A549 (cell line): ENCODE measurements at regions not wholly inside any gene's neighbourhood (a gene's known extent, or its start where the extent isn't known, plus 50 kb on each side); places are given as distances from the start of the nearest gene placed in this dataset.
"Not testable (repeated sequence)": the region's sequence is repeated elsewhere in the genome, so short reads cannot be mapped to it uniquely, and the experiment has no call there.

Experiments used
- ATAC-seq, 2 experiments: fragments of 200-7000 bp in 1 of 2; fragments of >200 bp in 1 of 2; cut with Nextera tagmentation in 1 of 2; cut with Tn5 transposase in 1 of 2; 3 replicates each; pipeline versions ENCODE4 v1.8.0 to v1.9.1; 2018 to 2020; ENCODE audit warnings: mild to moderate bottlenecking in 1 of 2, moderate library complexity in 1 of 2
- CTCF ChIA-PET: fragments of 300-600 bp; sonication (Branson Sonifier 250); formaldehyde crosslinking; extraction: SDS; loops from one replicate; lab custom pipeline; 2021; ENCODE audit warnings: antibody characterized with exemption, inconsistent platforms; lab: Yijun Ruan, JAX
- POLR2A ChIA-PET: fragments of 350-600 bp; formaldehyde crosslinking; extraction: SDS; loops from one replicate; lab custom pipeline; 2021; ENCODE audit warnings: antibody characterized with exemption, inconsistent platforms; lab: Yijun Ruan, JAX
- DNase-seq, 2 experiments: peaks; one replicate each; pipeline versions ENCODE4 v3.0.0 to v3.0.0-alpha.2; 2011 to 2016; ENCODE audit warnings: low read depth in 1 of 2, low spot score in 1 of 2
- FAIRE-seq: peaks from 2 replicates; lab custom pipeline; 2011; peaks lifted over from hg19 to GRCh38; lab: Jason Lieb, UNC
- H3K27ac ChIP-seq, 2 experiments: fragments of >200 bp; sonication (Bioruptor Twin); formaldehyde crosslinking; 3 replicates each; pipeline ENCODE4 v1.5.1; 2016 to 2017
- H3K4me1 ChIP-seq: fragments of >200 bp; sonication (Bioruptor Twin); formaldehyde crosslinking; 3 replicates; pipeline ENCODE4 v1.6.1; 2016
- H3K4me2 ChIP-seq: fragments of >200 bp; sonication (Bioruptor Twin); formaldehyde crosslinking; 3 replicates; pipeline ENCODE4 v1.6.1; 2016
- H3K4me3 ChIP-seq: fragments of >200 bp; sonication (Bioruptor Twin); formaldehyde crosslinking; 3 replicates; pipeline ENCODE4 v1.5.1; 2016
- H3K9me3 ChIP-seq: fragments of >200 bp; sonication (Bioruptor Twin); formaldehyde crosslinking; 3 replicates; pipeline ENCODE4 v1.6.1; 2016
- BHLHE40 ChIP-seq: IDR thresholded peaks from 2 replicates; pipeline ENCODE4 v1.6.1; 2012; ENCODE audit warnings: low read depth, low read length, inconsistent platforms
- CBX8 ChIP-seq: fragments of 200-600 bp; sonication (generic); IDR thresholded peaks from 2 replicates; pipeline ENCODE4 v1.6.1; 2016
- CEBPB ChIP-seq, 2 experiments: fragments of >200 bp in 1 of 2; sonication (Bioruptor Twin) in 1 of 2; formaldehyde crosslinking in 1 of 2; IDR thresholded peaks; 2 replicates each; pipeline ENCODE4 v1.6.1; 2012 to 2016
- EP300 ChIP-seq, 2 experiments: fragments of >200 bp; sonication (Bioruptor Twin); formaldehyde crosslinking; IDR thresholded peaks; 2 replicates in 1 of 2; 3 replicates in 1 of 2; pipeline ENCODE4 v1.6.1; 2016 to 2017
- FOSL2 ChIP-seq, 2 experiments: fragments of 450-650 bp in 1 of 2; fragments of >200 bp in 1 of 2; sonication (Bioruptor Twin) in 1 of 2; formaldehyde crosslinking; IDR thresholded peaks; 2 replicates each; pipeline versions ENCODE4 v1.5.0 to v1.6.1; 2016 to 2020; ENCODE audit warnings: mild to moderate bottlenecking in 1 of 2, moderate library complexity in 1 of 2
- HOXA7 ChIP-seq: fragments of 250-450 bp; sonication (Bioruptor Pico); IDR thresholded peaks from 2 replicates; pipeline ENCODE4 v1.5.0; 2020; ENCODE audit warnings: mild to moderate bottlenecking, moderate library complexity
- JUN ChIP-seq, 2 experiments: fragments of >200 bp; sonication (Bioruptor Twin); formaldehyde crosslinking; IDR thresholded peaks; 2 replicates in 1 of 2; 3 replicates in 1 of 2; pipeline ENCODE4 v1.6.1; 2016 to 2017
- MAZ ChIP-seq: fragments of 150-350 bp; IDR thresholded peaks from 2 replicates; pipeline ENCODE4 v1.6.1; 2014; ENCODE audit warnings: antibody characterized with exemption, low read depth, low read length, borderline replicate concordance
- POLR2A ChIP-seq: IDR thresholded peaks from 2 replicates; pipeline ENCODE4 v1.6.1; 2012; ENCODE audit warnings: mild to moderate bottlenecking, low read length
- RAD21 ChIP-seq, 2 experiments: fragments of >200 bp in 1 of 2; sonication (Bioruptor Twin) in 1 of 2; formaldehyde crosslinking in 1 of 2; IDR thresholded peaks in 1 of 2; conservative IDR thresholded peaks in 1 of 2; 2 replicates in 1 of 2; 3 replicates in 1 of 2; pipeline ENCODE4 v1.6.1; 2012 to 2018; ENCODE audit warnings: inconsistent platforms in 1 of 2
- SMC3 ChIP-seq: fragments of >200 bp; sonication (Bioruptor Twin); formaldehyde crosslinking; IDR thresholded peaks from 3 replicates; pipeline ENCODE4 v1.6.1; 2018; ENCODE audit warnings: inconsistent platforms
- SREBF2 ChIP-seq: fragments of 450-650 bp; IDR thresholded peaks from 2 replicates; pipeline ENCODE4 v1.6.1; 2014; ENCODE audit warnings: mild to moderate bottlenecking, moderate library complexity
- TFCP2L1 ChIP-seq: fragments of 250-450 bp; sonication (Bioruptor Pico); IDR thresholded peaks from 2 replicates; pipeline ENCODE4 v1.5.0; 2021; ENCODE audit warnings: mild to moderate bottlenecking
- TP53 ChIP-seq: fragments of 250-450 bp; sonication (Bioruptor Pico); IDR thresholded peaks from 2 replicates; pipeline ENCODE4 v1.5.0; 2021; ENCODE audit warnings: mild to moderate bottlenecking, moderate library complexity
- ZC3H11A ChIP-seq: fragments of 450-650 bp; IDR thresholded peaks from 2 replicates; pipeline ENCODE4 v1.6.1; 2014; ENCODE audit warnings: antibody characterized with exemption, mild to moderate bottlenecking
- WGBS: methylation state at CpG from one replicate; pipeline ENCODE4 v1.1.6; 2017; ENCODE audit errors: missing lambda C conversion rate; 5-methylcytosine and 5-hydroxymethylcytosine counted together
- TF ChIP-seq, protein P1 (sequence below): IDR thresholded peaks from 2 replicates; pipeline ENCODE4 v1.6.1; 2012
- TF ChIP-seq, protein P2 (sequence below): fragments of 250-450 bp; sonication (Bioruptor Pico); IDR thresholded peaks from 2 replicates; pipeline ENCODE4 v1.5.0; 2021; ENCODE audit warnings: mild to moderate bottlenecking, moderate library complexity, borderline replicate concordance
- TF ChIP-seq, protein P3 (sequence below): fragments of 250-450 bp; sonication (Bioruptor Pico); IDR thresholded peaks from 2 replicates; pipeline ENCODE4 v1.5.0; 2020; ENCODE audit warnings: low read depth, mild to moderate bottlenecking, moderate library complexity
- TF ChIP-seq, protein P4 (sequence below): fragments of >200 bp; sonication (Bioruptor Twin); formaldehyde crosslinking; IDR thresholded peaks from 3 replicates; pipeline ENCODE4 v1.6.1; 2016

DNA sequence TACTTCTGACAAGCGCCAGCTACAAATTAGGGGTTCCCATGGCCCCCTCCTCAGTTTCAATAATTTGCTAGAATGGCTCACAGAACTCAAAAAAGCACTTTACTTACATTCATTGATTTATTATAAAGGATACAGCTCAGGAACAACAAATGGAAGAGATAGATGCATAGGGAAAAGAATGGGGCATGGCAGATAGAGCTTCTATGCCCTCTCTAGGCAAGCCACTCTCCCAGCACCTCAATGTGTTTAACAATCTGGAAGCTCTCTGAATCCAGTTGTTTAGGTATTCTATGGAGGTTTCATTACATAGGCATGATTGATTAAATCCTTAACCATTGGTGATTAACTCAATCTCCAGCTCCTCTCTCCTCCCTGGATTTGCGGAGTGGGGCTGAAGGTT, 184.5 kb upstream of the DAAM1 start:
- FAIRE-seq, result no peak
- POLR2A ChIA-PET, result no interaction called here

DNA sequence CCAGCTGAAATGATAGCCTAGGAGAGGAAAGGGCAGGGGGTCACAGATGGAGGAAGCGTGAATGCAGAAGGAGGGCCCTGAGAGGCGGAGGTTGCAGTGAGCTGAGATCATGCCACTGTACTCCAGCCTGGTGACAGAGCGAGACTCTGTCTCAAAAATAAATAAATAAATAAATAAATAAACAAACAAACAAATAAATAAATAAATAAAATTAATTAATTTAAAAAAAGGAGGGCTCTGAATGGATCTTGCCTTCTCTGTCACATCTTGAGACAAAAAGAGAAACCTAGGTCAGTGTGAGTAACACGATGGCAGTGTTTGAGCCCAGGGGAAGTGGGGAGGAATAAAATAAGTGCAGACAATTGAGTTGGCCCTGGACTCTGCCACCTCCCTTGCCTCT, 182.3 kb upstream of the DAAM1 start:
- ATAC-seq, POLR2A ChIA-PET: not testable (repeated sequence)
- TF ChIP-seq ZC3H11A, result peak; percentile 58

More for the DNA sequence above, 184.5 kb upstream of the DAAM1 start:
- TF ChIP-seq ZC3H11A, result no peak
- no peak for TF ChIP-seq CBX8
- TF ChIP-seq SMC3, result peak; percentile 10; the same call in 1 of the 3 replicates
- TF ChIP-seq EP300 (IDR thresholded peaks at IDR 0.05), result no peak
- TF ChIP-seq POLR2A, result no peak
- TF ChIP-seq HOXA7 (CRISPR knock-in tag), result no peak
- TF ChIP-seq, protein P1, sequence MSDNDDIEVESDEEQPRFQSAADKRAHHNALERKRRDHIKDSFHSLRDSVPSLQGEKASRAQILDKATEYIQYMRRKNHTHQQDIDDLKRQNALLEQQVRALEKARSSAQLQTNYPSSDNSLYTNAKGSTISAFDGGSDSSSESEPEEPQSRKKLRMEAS, result no peak
- peak; percentile 11 to 20; a peak in 3 of 5 replicates for TF ChIP-seq RAD21 (conservative IDR thresholded peaks at IDR 0.05 in 1 of 2, IDR thresholded peaks at IDR 0.05 in 1 of 2)
- no peak for DNase-seq
- no peak overlapping the region for H3K4me2 ChIP-seq
- ATAC-seq, result no peak
- H3K27ac ChIP-seq, result no peak overlapping the region
- WGBS, result 54% methylated on average over 2 of the region's 2 CpGs
- CTCF ChIA-PET, result interaction anchor here (0.6 to 2.7 kb wide), 12 partner anchors 10 to 503 kb away, joined by 3 to 14 read pairs (median 4); partner anchors contain the start of gene DACT1
- no peaks in the 10 kb centered on the region for H3K9me3 ChIP-seq
- no peak overlapping the region for H3K4me3 ChIP-seq
- H3K4me1 ChIP-seq, result no peaks in the 10 kb centered on the region

DNA sequence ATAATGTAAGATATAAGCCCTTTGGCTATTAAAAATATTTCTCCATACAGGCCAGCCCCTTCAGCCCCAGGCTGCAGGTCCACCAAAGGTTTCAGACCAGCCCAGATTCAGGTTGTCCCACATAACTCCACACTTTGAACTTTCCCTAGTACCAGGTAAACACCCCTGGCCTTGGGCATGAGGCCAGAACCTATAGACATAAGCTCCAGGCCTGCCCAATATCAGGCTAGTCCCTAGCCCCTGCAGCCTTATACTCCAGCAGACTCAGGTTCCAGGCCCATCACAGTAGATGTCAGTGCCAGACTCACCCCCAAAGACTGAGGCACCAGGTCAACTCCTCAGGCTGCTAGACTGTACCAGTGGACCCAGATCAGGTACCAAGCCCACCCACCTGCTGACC, 178.5 kb upstream of the DAAM1 start:
- DNase-seq (no peak), ATAC-seq (no peak), FAIRE-seq (no peak)
- no peak overlapping the region for H3K4me2 ChIP-seq
- no peaks in the 10 kb centered on the region for H3K9me3 ChIP-seq
- TF ChIP-seq, protein P2, sequence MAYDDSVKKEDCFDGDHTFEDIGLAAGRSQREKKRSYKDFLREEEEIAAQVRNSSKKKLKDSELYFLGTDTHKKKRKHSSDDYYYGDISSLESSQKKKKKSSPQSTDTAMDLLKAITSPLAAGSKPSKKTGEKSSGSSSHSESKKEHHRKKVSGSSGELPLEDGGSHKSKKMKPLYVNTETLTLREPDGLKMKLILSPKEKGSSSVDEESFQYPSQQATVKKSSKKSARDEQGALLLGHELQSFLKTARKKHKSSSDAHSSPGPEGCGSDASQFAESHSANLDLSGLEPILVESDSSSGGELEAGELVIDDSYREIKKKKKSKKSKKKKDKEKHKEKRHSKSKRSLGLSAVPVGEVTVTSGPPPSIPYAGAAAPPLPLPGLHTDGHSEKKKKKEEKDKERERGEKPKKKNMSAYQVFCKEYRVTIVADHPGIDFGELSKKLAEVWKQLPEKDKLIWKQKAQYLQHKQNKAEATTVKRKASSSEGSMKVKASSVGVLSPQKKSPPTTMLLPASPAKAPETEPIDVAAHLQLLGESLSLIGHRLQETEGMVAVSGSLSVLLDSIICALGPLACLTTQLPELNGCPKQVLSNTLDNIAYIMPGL (CRISPR knock-in tag), result no peak
- TF ChIP-seq JUN (IDR thresholded peaks at IDR 0.05) (no peak), TP53 (CRISPR knock-in tag) (no peak), HOXA7 (CRISPR knock-in tag) (no peak), MAZ (no peak)
- TF ChIP-seq, protein P3, sequence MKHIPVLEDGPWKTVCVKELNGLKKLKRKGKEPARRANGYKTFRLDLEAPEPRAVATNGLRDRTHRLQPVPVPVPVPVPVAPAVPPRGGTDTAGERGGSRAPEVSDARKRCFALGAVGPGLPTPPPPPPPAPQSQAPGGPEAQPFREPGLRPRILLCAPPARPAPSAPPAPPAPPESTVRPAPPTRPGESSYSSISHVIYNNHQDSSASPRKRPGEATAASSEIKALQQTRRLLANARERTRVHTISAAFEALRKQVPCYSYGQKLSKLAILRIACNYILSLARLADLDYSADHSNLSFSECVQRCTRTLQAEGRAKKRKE, result no peak
- TF ChIP-seq, protein P4, sequence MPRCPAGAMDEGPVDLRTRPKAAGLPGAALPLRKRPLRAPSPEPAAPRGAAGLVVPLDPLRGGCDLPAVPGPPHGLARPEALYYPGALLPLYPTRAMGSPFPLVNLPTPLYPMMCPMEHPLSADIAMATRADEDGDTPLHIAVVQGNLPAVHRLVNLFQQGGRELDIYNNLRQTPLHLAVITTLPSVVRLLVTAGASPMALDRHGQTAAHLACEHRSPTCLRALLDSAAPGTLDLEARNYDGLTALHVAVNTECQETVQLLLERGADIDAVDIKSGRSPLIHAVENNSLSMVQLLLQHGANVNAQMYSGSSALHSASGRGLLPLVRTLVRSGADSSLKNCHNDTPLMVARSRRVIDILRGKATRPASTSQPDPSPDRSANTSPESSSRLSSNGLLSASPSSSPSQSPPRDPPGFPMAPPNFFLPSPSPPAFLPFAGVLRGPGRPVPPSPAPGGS, result no peak
- CTCF ChIA-PET, result interaction anchor here (0.9 to 1.2 kb wide), 2 partner anchors 13 to 19 kb away, joined by 3 to 4 read pairs; no protein-coding TSS in a partner anchor
- H3K4me3 ChIP-seq, result no peak overlapping the region
- H3K27ac ChIP-seq, result no peak overlapping the region
- no peaks in the 10 kb centered on the region for H3K4me1 ChIP-seq
- POLR2A ChIA-PET, result no interaction called here

More for the DNA sequence above, 182.3 kb upstream of the DAAM1 start:
- not testable (repeated sequence) for H3K27ac ChIP-seq, FAIRE-seq, H3K4me2 ChIP-seq, DNase-seq, H3K4me3 ChIP-seq, H3K9me3 ChIP-seq, H3K4me1 ChIP-seq
- WGBS, result 48% methylated on average over 4 of the region's 4 CpGs
- CTCF ChIA-PET, result interaction anchor here (1.0 kb wide), 1 partner anchor 505 kb away, joined by 3 read pairs; no protein-coding TSS in a partner anchor

DNA sequence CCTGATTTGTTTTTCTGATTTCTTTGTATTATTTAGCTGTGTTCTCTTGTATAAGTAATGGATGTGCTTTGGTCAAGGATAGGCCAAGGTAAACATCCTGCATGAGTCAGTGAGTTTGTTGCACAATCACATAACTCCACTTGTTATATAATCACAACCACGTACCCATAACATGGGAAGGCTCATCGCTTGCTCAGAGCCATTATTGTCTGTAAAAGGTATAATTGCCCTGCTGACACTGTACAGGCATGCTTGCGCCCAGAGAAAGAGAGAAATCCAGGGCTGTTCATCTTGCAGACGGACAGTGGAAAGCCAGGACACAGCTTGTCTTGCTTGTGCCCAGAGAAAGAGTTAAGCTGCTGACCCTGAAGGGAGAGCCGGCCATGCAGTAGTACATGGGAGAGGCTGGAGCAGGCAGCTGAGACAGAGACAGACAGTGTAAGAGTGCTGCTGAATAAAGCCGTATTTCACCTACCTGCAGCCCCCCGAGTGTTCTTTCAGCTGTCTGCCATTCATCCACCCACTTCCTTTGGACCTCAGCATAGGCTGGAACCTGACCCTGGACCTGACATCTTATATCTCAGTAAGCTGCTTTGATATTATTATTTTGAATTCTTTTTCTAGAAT, 174.7 kb upstream of the DAAM1 start:
- ATAC-seq, result no peak
- ChIA-PET POLR2A (no interaction called here), CTCF (interaction anchor here (1.2 to 1.5 kb wide), 4 partner anchors 10 to 110 kb away, joined by 3 to 4 read pairs (median 4); no protein-coding TSS in a partner anchor)
- Histone ChIP-seq H3K4me1 (no peaks in the 10 kb centered on the region), H3K9me3 (no peaks in the 10 kb centered on the region)
- no peak for FAIRE-seq
- 50% methylated on average over 7 of the region's 7 CpGs for WGBS
- peak in 1 of 2 experiments; percentile 40 for DNase-seq
- no peak for TF ChIP-seq FOSL2 (IDR thresholded peaks at IDR 0.05)
- TF ChIP-seq FOSL2 (CRISPR knock-in tag; IDR thresholded peaks at IDR 0.05), result peak; percentile 26
- peak; percentile 34 to 90; a peak in 3 of 4 replicates for TF ChIP-seq CEBPB (IDR thresholded peaks at IDR 0.05)
- no peak for TF ChIP-seq BHLHE40
- no peak for TF ChIP-seq SREBF2
- no peak for TF ChIP-seq TFCP2L1 (CRISPR knock-in tag)
- TF ChIP-seq, all 56 proteins: peak for 2
- Histone ChIP-seq H3K4me3 (no peak overlapping the region), H3K4me2 (no peak overlapping the region), H3K27ac (no peak overlapping the region)
